ENCODE measurements at regions not wholly inside any gene's neighbourhood (a gene's known extent, or its start where the extent isn't known, plus 50 kb on each side); places are given as distances from the start of the nearest gene placed in this dataset.

DNA sequence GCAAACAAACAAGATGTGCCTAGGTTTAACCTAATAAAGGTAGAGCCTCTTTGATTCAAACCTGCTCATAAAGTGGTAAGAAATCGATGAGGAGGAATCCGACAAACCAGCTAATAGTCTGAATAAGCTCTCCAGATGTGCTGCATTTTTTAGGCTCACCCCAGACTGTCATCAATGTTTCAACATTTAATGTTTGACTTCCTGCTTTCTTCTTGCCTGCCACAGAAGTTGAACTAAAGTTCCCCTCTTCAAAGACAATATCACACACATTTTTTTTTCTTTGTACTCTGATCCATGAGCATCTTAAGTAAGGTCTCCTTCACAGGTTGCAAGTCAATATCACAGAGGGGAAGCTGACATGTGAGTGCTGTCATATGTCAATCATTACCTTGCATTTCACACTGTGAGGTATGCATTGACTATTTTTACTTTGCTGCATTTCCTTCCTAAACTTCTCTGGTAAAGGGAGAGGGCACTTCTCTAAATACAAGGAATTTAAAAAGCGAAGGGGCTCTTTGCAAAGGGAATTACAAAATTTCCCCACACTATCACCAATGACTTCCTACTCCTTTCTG, 172.3 kb upstream of the MCTP2 start:
- ATAC-seq (no peak), FAIRE-seq (no peak), DNase-seq (ENCODE audit: low read depth, low spot score) (no peak)
- SMC1A ChIA-PET (ENCODE audit: uncharacterized antibody, unreplicated experiment), result no interaction called here
- WGBS (ENCODE audit: insufficient coverage, insufficient replicate concordance, low lambda C conversion rate, missing lambda C conversion rate), result 2% methylated on average over 3 of the region's 3 CpGs
- Histone ChIP-seq H3K4me2 (ENCODE audit: control insufficient read depth, insufficient read depth) (no peak overlapping the region), H3K79me2 (ENCODE audit: control insufficient read depth, insufficient read depth, low read length) (no peaks in the 10 kb centered on the region), H3K36me3 (ENCODE audit: control insufficient read depth in 2 of 2, insufficient read depth in 2 of 2, low read length in 1 of 2) (no peaks in the 10 kb centered on the region), H3K27me3 (replicated peaks in 1 of 2; ENCODE audit: control insufficient read depth in 2 of 2, insufficient read depth in 2 of 2, low read length in 1 of 2) (no peaks in the 10 kb centered on the region), H3K9ac (ENCODE audit: control insufficient read depth, insufficient read depth, low read length) (no peak overlapping the region), H3K9me3 (replicated peaks; ENCODE audit: control insufficient read depth, insufficient read depth, low read length) (no peaks in the 10 kb centered on the region), H3K4me1 (ENCODE audit: control insufficient read depth, insufficient read depth, low read length) (no peaks in the 10 kb centered on the region), H3K27ac (ENCODE audit: control insufficient read depth, insufficient read depth) (no peak overlapping the region), H4K20me1 (ENCODE audit: control insufficient read depth, insufficient read depth) (no peaks in the 10 kb centered on the region), H2AFZ (ENCODE audit: control insufficient read depth, low read depth, low read length) (no peak overlapping the region), H3K4me3 (no peak overlapping the region)
- POLR2A ChIA-PET, result no interaction called here
- CTCF ChIA-PET, result no interaction called here
- no TSS peak for BruUV-seq (replicated peaks)
- in situ Hi-C loops (cut with MboI), result no loop called here
- intact Hi-C loops (cut with micrococcal nuclease; ENCODE audit: unreplicated experiment), result no loop called here
- RAD21 ChIA-PET (ENCODE audit: unreplicated experiment), result no interaction called here
- TF ChIP-seq NFIC (IDR thresholded peaks at IDR 0.05; ENCODE audit: low read depth, low read length), result no peak
- TF ChIP-seq, protein P1, sequence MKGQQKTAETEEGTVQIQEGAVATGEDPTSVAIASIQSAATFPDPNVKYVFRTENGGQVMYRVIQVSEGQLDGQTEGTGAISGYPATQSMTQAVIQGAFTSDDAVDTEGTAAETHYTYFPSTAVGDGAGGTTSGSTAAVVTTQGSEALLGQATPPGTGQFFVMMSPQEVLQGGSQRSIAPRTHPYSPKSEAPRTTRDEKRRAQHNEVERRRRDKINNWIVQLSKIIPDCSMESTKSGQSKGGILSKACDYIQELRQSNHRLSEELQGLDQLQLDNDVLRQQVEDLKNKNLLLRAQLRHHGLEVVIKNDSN (IDR thresholded peaks at IDR 0.05; ENCODE audit: borderline replicate concordance, extremely low read length, insufficient read depth, low read depth, low read length), result no peak
- TF ChIP-seq, protein P2, sequence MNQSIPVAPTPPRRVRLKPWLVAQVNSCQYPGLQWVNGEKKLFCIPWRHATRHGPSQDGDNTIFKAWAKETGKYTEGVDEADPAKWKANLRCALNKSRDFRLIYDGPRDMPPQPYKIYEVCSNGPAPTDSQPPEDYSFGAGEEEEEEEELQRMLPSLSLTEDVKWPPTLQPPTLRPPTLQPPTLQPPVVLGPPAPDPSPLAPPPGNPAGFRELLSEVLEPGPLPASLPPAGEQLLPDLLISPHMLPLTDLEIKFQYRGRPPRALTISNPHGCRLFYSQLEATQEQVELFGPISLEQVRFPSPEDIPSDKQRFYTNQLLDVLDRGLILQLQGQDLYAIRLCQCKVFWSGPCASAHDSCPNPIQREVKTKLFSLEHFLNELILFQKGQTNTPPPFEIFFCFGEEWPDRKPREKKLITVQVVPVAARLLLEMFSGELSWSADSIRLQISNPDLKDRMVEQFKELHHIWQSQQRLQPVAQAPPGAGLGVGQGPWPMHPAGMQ (IDR thresholded peaks at IDR 0.05; ENCODE audit: borderline replicate concordance), result no peak
- no peak for TF ChIP-seq SMAD5 (IDR thresholded peaks at IDR 0.05; ENCODE audit: low read depth)
- no peak for TF ChIP-seq MEF2A (IDR thresholded peaks at IDR 0.05; ENCODE audit: insufficient read depth, low read depth, low read length)
- TF ChIP-seq, protein P3, sequence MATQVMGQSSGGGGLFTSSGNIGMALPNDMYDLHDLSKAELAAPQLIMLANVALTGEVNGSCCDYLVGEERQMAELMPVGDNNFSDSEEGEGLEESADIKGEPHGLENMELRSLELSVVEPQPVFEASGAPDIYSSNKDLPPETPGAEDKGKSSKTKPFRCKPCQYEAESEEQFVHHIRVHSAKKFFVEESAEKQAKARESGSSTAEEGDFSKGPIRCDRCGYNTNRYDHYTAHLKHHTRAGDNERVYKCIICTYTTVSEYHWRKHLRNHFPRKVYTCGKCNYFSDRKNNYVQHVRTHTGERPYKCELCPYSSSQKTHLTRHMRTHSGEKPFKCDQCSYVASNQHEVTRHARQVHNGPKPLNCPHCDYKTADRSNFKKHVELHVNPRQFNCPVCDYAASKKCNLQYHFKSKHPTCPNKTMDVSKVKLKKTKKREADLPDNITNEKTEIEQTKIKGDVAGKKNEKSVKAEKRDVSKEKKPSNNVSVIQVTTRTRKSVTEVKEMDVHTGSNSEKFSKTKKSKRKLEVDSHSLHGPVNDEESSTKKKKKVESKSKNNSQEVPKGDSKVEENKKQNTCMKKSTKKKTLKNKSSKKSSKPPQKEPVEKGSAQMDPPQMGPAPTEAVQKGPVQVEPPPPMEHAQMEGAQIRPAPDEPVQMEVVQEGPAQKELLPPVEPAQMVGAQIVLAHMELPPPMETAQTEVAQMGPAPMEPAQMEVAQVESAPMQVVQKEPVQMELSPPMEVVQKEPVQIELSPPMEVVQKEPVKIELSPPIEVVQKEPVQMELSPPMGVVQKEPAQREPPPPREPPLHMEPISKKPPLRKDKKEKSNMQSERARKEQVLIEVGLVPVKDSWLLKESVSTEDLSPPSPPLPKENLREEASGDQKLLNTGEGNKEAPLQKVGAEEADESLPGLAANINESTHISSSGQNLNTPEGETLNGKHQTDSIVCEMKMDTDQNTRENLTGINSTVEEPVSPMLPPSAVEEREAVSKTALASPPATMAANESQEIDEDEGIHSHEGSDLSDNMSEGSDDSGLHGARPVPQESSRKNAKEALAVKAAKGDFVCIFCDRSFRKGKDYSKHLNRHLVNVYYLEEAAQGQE (IDR thresholded peaks at IDR 0.05; ENCODE audit: low read depth, low read length), result no peak
- no peak for TF ChIP-seq NRF1 (conservative IDR thresholded peaks at IDR 0.05; ENCODE audit: low read depth, low read length)
- TF ChIP-seq, protein P4, sequence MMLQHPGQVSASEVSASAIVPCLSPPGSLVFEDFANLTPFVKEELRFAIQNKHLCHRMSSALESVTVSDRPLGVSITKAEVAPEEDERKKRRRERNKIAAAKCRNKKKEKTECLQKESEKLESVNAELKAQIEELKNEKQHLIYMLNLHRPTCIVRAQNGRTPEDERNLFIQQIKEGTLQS (IDR thresholded peaks at IDR 0.05; ENCODE audit: borderline replicate concordance, extremely low read depth, low read depth, low read length), result no peak
- TF ChIP-seq GABPA (IDR thresholded peaks at IDR 0.05; ENCODE audit: low read depth), result no peak
- TF ChIP-seq EED (IDR thresholded peaks at IDR 0.05; ENCODE audit: low read depth), result no peak

Measured in GM12878 (cell line).